ENCODE measurements at regions not wholly inside any gene's neighbourhood (a gene's known extent, or its start where the extent isn't known, plus 50 kb on each side); places are given as distances from the start of the nearest gene placed in this dataset.

DNA sequence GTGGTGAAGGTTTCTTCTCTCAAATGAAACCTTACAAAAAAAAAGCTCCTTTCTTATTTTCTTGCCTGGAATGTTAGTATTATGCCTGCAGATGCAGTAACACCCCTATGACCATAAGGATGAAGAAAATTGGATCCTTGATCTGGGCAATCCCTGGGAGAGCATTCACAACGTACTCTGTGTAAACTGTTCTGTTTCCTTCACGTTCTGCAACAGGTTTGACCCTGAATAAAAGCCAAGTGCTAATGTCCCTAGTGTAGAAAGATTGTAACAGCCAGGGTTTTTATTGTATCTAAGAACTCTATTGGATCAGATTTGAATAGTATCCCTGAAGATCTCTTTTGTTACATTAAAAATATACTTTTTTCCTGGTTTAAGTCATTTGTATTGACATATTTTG is 1639.6 kb upstream of the ACO1 start:
- no peaks in the 10 kb centered on the region for H3K9me3 ChIP-seq
- intact Hi-C loops (cut with DNase I), result no loop called here
- no peak for DNase-seq (ENCODE audit: low spot score in 2 of 2)
- no peaks in the 10 kb centered on the region for H3K36me3 ChIP-seq
- H3K27me3 ChIP-seq, result no peaks in the 10 kb centered on the region
- H3K4me1 ChIP-seq, result no peaks in the 10 kb centered on the region
- no peak overlapping the region for H3K4me3 ChIP-seq
- no peak overlapping the region for H3K27ac ChIP-seq
- no peak for TF ChIP-seq CTCF (IDR thresholded peaks at IDR 0.05)

DNA sequence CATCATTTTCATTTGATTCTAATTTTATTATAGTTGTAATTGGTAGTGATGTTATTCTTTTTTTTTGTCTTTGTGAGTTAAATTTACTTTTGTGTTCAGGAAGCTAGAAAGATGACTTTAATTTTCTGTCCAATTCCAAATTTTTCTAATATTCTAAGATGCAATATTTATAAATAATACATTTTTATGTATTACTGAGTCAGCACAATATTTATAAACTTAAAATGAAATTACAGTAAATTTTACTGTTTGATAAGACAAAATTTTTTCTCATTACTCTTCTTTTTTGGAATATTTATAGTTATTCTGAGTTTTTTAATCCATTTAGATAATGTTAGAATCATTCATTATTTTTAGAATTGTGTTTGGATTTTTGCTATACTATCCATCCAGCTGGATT is 1637.9 kb upstream of the ACO1 start:
- no peak overlapping the region for H3K4me3 ChIP-seq

GRCh38 chr9:30757723-30758122 is 1626.7 kb upstream of the ACO1 start:
- H3K36me3 ChIP-seq, result no peaks in the 10 kb centered on the region
- intact Hi-C loops (cut with DNase I), result no loop called here
- no peaks in the 10 kb centered on the region for H3K9me3 ChIP-seq
- no peak overlapping the region for H3K27ac ChIP-seq
- no peaks in the 10 kb centered on the region for H3K4me1 ChIP-seq
- no peaks in the 10 kb centered on the region for H3K27me3 ChIP-seq
- H3K4me3 ChIP-seq, result no peak overlapping the region
- no peak for DNase-seq (ENCODE audit: low spot score in 2 of 2)
- no peak for TF ChIP-seq CTCF (IDR thresholded peaks at IDR 0.05)

More for the DNA sequence above, 1637.9 kb upstream of the ACO1 start:
- no peak for TF ChIP-seq CTCF (IDR thresholded peaks at IDR 0.05)
- Histone ChIP-seq H3K36me3 (no peaks in the 10 kb centered on the region), H3K4me1 (no peaks in the 10 kb centered on the region), H3K9me3 (no peaks in the 10 kb centered on the region), H3K27ac (no peak overlapping the region), H3K27me3 (no peaks in the 10 kb centered on the region)
- intact Hi-C loops (cut with DNase I), result no loop called here
- no peak for DNase-seq (ENCODE audit: low spot score in 2 of 2)

DNA sequence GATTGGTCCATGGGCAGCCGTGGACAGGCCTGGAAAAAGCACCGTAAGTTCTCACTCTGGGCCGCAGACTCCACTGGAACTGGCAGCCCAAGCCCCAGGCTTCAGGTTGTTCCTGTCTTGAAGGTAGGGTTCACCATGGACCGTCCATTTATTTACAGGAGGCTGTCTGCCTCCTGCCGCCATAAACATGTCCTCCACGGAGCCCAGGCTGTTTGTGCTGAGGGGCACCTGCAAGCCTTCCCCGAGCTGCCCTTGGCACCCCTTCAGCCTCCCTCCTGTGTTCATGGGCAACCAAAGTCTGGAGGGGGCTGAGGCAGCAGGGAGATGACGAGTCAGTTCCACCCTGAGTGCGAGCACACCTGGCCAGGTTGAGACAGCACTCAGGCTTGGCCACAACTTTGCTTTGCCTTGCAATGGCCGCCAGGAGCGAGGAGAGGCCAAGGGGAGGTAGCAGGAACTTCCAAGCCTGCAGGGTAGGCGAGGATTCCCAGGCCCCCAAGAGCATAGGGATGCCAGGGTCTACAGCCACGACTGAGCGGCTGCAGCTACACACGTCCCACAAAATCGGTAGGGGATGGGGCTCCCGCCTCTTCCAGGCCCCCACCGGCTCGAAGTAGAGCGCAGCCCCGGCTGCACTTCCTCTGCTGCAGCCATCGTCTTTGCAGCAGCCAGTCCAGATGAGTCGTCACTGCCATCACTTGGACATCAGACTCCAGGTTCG is 1625.6 kb upstream of the ACO1 start:
- TF ChIP-seq CTCF (IDR thresholded peaks at IDR 0.05), result no peak
- Histone ChIP-seq H3K9me3 (no peaks in the 10 kb centered on the region), H3K36me3 (no peaks in the 10 kb centered on the region), H3K4me3 (no peak overlapping the region), H3K4me1 (no peaks in the 10 kb centered on the region), H3K27me3 (no peaks in the 10 kb centered on the region), H3K27ac (no peak overlapping the region)
- no peak for DNase-seq (ENCODE audit: low spot score in 2 of 2)
- intact Hi-C loops (cut with DNase I), result no loop called here

DNA sequence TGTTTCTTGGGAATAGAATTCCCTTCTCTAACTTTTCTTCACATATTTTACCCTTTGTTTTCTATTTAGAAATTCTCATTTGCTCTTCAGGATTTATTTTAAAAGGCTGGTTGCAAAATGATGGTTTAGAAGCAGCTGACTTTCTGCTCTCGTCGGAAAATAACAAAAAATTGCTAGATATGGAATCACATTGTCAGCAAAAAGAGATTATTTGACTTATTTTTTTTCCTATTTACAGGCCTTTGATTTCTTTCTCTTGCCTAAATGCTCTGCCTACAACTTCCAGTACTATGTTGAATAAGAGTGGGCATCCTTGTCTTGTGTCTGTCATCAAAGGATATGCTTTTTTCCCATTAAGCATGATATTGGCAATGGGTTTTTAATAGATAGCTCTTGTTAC is 1619.1 kb upstream of the ACO1 start:
- Histone ChIP-seq H3K4me1 (no peaks in the 10 kb centered on the region), H3K9me3 (no peaks in the 10 kb centered on the region), H3K27ac (no peak overlapping the region), H3K36me3 (no peaks in the 10 kb centered on the region), H3K27me3 (no peaks in the 10 kb centered on the region), H3K4me3 (no peak overlapping the region)
- intact Hi-C loops (cut with DNase I), result loop anchor here (10.0 kb wide), 1 partner anchor 59 kb away; no protein-coding TSS in a partner anchor
- no peak for TF ChIP-seq CTCF (IDR thresholded peaks at IDR 0.05)
- no peak for DNase-seq (ENCODE audit: low spot score in 2 of 2)

Data from ascending aorta (tissue), 2 donors.